MCF 10A (cell line): ENCODE measurements at regions not wholly inside any gene's neighbourhood (a gene's known extent, or its start where the extent isn't known, plus 50 kb on each side); places are given as distances from the start of the nearest gene placed in this dataset.

Experiments
- BruUV-seq: library from RNA; stranded (reverse); fragments of 400-500 nt; replicated peaks from 2 replicates; lab custom pipeline; 2021; lab: Mats Ljungman, UMichigan
- CTCF ChIA-PET: fragments of 300-600 bp; sonication (Branson Sonifier 250); formaldehyde crosslinking; extraction: SDS; loops from one replicate; lab custom pipeline; 2021; ENCODE audit warnings: antibody characterized with exemption, inconsistent platforms; lab: Yijun Ruan, JAX
- POLR2A ChIA-PET: fragments of 300-600, 350-650 bp; sonication (Branson Sonifier 250); formaldehyde crosslinking; extraction: SDS; loops from one replicate; lab custom pipeline; 2020; ENCODE audit warnings: antibody characterized with exemption, inconsistent platforms; lab: Yijun Ruan, JAX
- DNase-seq: peaks from one replicate; pipeline ENCODE4 v3.0.0-alpha.2; 2018; ENCODE audit not compliant: unreplicated experiment
- H3K27ac Mint-ChIP-seq: one replicate; pipeline ENCODE4 v1.8.0; 2022; ENCODE audit warnings: mild to moderate bottlenecking, low read depth, mixed read lengths; ENCODE audit not compliant: unreplicated experiment
- H3K27me3 Mint-ChIP-seq: one replicate; pipeline ENCODE4 v1.8.0; 2022; ENCODE audit warnings: mixed read lengths; ENCODE audit not compliant: insufficient read depth, unreplicated experiment
- H3K36me3 Mint-ChIP-seq: one replicate; pipeline ENCODE4 v1.8.0; 2022; ENCODE audit warnings: mild to moderate bottlenecking, moderate library complexity, mixed read lengths; ENCODE audit not compliant: insufficient read depth, unreplicated experiment
- H3K4me1 Mint-ChIP-seq: one replicate; pipeline ENCODE4 v1.8.0; 2022; ENCODE audit warnings: mixed read lengths; ENCODE audit not compliant: insufficient read depth, unreplicated experiment
- H3K4me3 Mint-ChIP-seq: one replicate; pipeline ENCODE4 v1.8.0; 2022; ENCODE audit warnings: mild to moderate bottlenecking, moderate library complexity, mixed read lengths; ENCODE audit not compliant: unreplicated experiment
- H3K9me3 Mint-ChIP-seq: one replicate; pipeline ENCODE4 v1.8.0; 2022; ENCODE audit warnings: mixed read lengths; ENCODE audit not compliant: unreplicated experiment
- intact Hi-C: fragments of 100-400 bp; cut with micrococcal nuclease; formaldehyde crosslinking; loops from 2 replicates; pipeline ENCODE4 v1.14.1; 2022
- TF ChIP-seq, protein P1 (sequence below): fragments of 200-600 bp; IDR thresholded peaks from one replicate; pipeline ENCODE4 v1.8.0; 2022; ENCODE audit warnings: antibody characterized with exemption, mild to moderate bottlenecking; ENCODE audit not compliant: unreplicated experiment

DNA sequence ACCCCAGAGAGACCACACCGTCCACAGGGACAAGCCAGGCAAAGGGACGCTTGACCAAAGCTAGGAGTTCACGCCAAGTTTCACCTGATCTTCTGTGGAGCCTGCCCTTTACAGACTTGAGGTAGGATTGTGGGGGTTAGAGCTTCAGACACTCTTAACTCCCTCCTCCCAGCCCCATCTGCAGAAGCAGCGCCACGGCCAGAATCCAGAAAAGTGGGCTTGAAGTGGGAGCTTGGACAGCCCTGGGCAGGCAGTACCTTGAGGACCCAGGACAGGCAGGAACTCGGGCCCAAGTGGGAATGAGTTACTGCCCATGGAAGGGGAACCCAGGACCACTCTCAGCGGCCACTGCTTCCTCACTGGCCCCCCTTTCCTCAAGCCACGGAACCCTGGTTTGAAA is 695.9 kb downstream of the TBC1D22A start:
- Mint-ChIP-seq H3K9me3 (peaks cover 10% of the 10 kb centered on the region), H3K27me3 (no peaks in the 10 kb centered on the region), H3K4me1 (no peaks in the 10 kb centered on the region), H3K36me3 (peaks cover 4% of the 10 kb centered on the region), H3K27ac (no peak overlapping the region), H3K4me3 (no peak overlapping the region)
- DNase-seq: no peak
- intact Hi-C loops: no loop called here
- ChIA-PET CTCF (no interaction called here), POLR2A (no interaction called here)
- no TSS peak for BruUV-seq
- TF ChIP-seq, protein P1, sequence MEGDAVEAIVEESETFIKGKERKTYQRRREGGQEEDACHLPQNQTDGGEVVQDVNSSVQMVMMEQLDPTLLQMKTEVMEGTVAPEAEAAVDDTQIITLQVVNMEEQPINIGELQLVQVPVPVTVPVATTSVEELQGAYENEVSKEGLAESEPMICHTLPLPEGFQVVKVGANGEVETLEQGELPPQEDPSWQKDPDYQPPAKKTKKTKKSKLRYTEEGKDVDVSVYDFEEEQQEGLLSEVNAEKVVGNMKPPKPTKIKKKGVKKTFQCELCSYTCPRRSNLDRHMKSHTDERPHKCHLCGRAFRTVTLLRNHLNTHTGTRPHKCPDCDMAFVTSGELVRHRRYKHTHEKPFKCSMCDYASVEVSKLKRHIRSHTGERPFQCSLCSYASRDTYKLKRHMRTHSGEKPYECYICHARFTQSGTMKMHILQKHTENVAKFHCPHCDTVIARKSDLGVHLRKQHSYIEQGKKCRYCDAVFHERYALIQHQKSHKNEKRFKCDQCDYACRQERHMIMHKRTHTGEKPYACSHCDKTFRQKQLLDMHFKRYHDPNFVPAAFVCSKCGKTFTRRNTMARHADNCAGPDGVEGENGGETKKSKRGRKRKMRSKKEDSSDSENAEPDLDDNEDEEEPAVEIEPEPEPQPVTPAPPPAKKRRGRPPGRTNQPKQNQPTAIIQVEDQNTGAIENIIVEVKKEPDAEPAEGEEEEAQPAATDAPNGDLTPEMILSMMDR: no peak

DNA sequence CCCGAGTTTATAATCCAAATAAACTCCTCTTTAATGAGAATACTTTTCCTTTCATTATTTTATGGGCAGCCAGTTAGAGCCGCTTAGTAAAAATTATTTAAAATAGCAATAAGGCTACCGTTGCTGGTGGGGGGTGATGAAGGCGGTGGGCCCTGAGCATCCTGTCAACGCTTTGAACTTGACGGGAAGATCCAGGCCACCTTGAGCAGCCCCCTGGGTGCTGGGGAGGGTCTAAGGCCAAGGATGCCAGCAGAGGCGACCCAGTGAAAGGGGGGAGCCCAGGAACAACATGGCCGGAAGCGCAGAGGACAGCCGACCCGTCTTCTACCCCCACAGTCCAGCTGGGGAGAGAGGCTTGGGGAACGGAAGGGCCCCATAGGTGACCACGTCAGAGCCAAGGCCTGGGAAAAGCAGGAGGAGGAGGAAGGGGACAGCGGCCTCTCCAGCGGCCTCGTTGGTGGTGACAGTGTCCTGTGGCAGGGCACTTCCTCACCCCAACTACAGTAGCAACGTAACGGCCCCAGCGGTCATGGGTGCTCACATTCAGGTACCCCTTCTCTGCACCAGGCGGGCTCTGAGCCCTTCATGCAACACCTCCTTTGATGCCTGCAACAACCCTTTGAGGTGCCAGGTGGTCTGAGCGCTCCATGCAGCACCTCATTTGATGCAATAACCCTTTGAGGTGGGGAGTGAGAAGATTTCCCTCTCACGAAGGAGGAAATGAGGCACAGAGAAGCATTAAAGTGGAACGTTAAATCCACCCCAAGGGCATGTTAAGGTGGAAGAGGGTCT is 695.3 kb downstream of the TBC1D22A start:
- Mint-ChIP-seq H3K4me3 (no peak overlapping the region), H3K27me3 (no peaks in the 10 kb centered on the region), H3K9me3 (peaks cover 16% of the 10 kb centered on the region), H3K27ac (no peak overlapping the region), H3K4me1 (no peaks in the 10 kb centered on the region), H3K36me3 (no peaks in the 10 kb centered on the region)
- POLR2A ChIA-PET: no interaction called here
- intact Hi-C loops: no loop called here
- TF ChIP-seq, protein P1: no peak
- BruUV-seq: no TSS peak
- CTCF ChIA-PET: no interaction called here
- DNase-seq: no peak

DNA sequence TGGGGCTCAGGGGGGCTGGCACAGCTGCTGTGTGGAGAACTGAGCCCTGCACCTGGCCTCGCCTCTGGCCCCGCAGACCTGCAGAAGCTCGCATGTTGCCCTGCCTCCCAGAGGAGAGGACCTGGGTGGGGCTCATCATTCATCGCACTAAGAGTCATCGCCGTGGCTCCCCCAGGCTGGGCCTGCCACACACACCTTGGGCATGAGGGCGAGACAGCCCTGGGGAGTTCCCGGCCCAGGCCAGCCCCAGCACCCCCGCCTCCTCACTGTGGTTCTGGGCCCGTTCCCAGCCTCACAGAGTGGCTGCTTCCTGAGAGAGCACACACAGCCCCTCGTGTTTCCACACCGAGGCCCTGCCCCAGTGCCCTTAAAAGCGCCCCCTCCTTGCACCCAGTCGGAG is 694.6 kb downstream of the TBC1D22A start:
- H3K27me3 Mint-ChIP-seq: no peaks in the 10 kb centered on the region
- H3K36me3 Mint-ChIP-seq: no peaks in the 10 kb centered on the region
- no peak overlapping the region for H3K27ac Mint-ChIP-seq
- H3K4me1 Mint-ChIP-seq: no peaks in the 10 kb centered on the region
- no peak overlapping the region for H3K4me3 Mint-ChIP-seq
- no peak for DNase-seq
- CTCF ChIA-PET: no interaction called here
- intact Hi-C loops: no loop called here
- TF ChIP-seq, protein P1: no peak
- POLR2A ChIA-PET: no interaction called here
- no TSS peak for BruUV-seq
- H3K9me3 Mint-ChIP-seq: peaks cover 16% of the 10 kb centered on the region

DNA sequence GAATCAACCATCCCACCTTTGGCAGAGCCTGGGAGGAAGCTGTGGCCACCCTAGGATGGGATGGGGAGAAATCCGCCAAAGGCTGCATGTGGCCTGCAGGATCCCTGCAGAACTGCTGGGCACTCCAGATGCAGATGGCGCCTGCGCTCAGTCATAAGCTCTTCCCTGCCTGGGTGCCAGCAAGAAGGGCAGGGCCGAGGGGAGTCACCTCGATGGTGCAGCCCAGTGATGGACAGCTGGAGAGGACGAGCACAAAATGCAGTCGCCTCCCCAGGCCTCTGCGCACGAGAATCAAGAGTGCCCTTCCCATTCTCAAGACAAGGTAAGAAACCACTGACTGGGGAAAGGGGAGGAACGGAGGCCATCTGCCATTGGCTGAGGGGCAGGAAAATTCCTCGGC is 693.6 kb downstream of the TBC1D22A start:
- Mint-ChIP-seq H3K4me1 (no peaks in the 10 kb centered on the region), H3K9me3 (peaks cover 16% of the 10 kb centered on the region), H3K27ac (no peak overlapping the region), H3K27me3 (no peaks in the 10 kb centered on the region), H3K36me3 (no peaks in the 10 kb centered on the region), H3K4me3 (no peak overlapping the region)
- CTCF ChIA-PET: no interaction called here
- no peak for DNase-seq
- intact Hi-C loops: no loop called here
- BruUV-seq: no TSS peak
- POLR2A ChIA-PET: no interaction called here
- TF ChIP-seq, protein P1: no peak
